Suprapubic skin (tissue), 4 donors: ENCODE measurements at regions not wholly inside any gene's neighbourhood (a gene's known extent, or its start where the extent isn't known, plus 50 kb on each side); places are given as distances from the start of the nearest gene placed in this dataset.

ENCODE experiments used
- DNase-seq, 2 donors: peaks; one replicate each; pipeline ENCODE4 v3.0.0-alpha.2; 2019; ENCODE audit warnings: low spot score in 2 of 2
- H3K27ac ChIP-seq: fragments of 200-600 bp; sonication (generic); one replicate; pipeline ENCODE4 v1.5.1; 2019
- H3K27me3 ChIP-seq: fragments of 200-600 bp; sonication (generic); one replicate; pipeline ENCODE4 v1.5.1; 2019
- H3K36me3 ChIP-seq: fragments of 200-600 bp; sonication (generic); one replicate; pipeline ENCODE4 v1.5.1; 2019
- H3K4me1 ChIP-seq: fragments of 200-600 bp; sonication (generic); one replicate; pipeline ENCODE4 v1.5.1; 2019
- H3K4me3 ChIP-seq: fragments of 200-600 bp; sonication (generic); one replicate; pipeline ENCODE4 v1.5.1; 2019; ENCODE audit warnings: mild to moderate bottlenecking
- H3K9me3 ChIP-seq: fragments of 200-600 bp; sonication (generic); one replicate; pipeline ENCODE4 v1.5.1; 2019
- CTCF ChIP-seq, 2 donors: fragments of 200-600 bp in 1 of 2; fragments of 450-650 bp in 1 of 2; sonication (generic) in 1 of 2; IDR thresholded peaks; one replicate each; pipeline ENCODE4 v1.5.1; 2016 to 2019; ENCODE audit warnings: antibody characterized with exemption in 2 of 2, mild to moderate bottlenecking in 1 of 2, moderate library complexity in 1 of 2
- EP300 ChIP-seq: sonication (generic); formaldehyde crosslinking; IDR thresholded peaks from one replicate; pipeline ENCODE4 v1.6.1; 2017; ENCODE audit warnings: antibody characterized with exemption
- POLR2A ChIP-seq, 2 donors: fragments of 450-650 bp; IDR thresholded peaks; one replicate each; pipeline ENCODE4 v1.6.1; 2017; ENCODE audit warnings: antibody characterized with exemption in 2 of 2, mild to moderate bottlenecking in 2 of 2, moderate library complexity in 2 of 2
- POLR2AphosphoS5 ChIP-seq, 3 donors: sonication (generic); formaldehyde crosslinking; IDR thresholded peaks; one replicate each; pipeline ENCODE4 v1.6.1; 2017; ENCODE audit warnings: antibody characterized with exemption in 3 of 3
- WGBS: methylation state at CpG from one replicate; pipeline ENCODE4 v1.1.5; 2018; 5-methylcytosine and 5-hydroxymethylcytosine counted together

DNA sequence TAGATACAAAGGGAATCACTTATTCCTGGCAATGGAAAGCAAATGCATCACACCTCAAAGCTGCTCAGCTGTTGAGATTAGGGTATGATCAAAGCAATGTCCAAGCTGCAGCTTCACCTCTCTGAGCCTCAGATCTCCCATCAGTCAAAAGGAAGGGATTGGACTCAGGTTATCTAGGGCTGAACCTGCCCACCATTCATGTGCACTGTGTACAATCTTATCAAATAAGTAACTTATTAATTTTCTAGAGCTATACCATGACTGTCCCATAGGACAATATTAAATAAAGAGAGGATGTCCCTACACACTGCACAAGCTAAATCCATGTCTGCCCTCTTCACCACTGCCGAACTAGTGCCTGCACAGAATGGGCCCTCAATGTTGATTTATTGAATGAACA is 127.0 kb downstream of the HSD17B3 start:
- no peak for TF ChIP-seq EP300
- no peak for TF ChIP-seq POLR2AphosphoS5 (IDR thresholded peaks at IDR 0.05)
- TF ChIP-seq POLR2A (IDR thresholded peaks at IDR 0.05): no peak
- no peak for TF ChIP-seq CTCF (IDR thresholded peaks at IDR 0.05)
- Histone ChIP-seq H3K9me3 (no peaks in the 10 kb centered on the region), H3K27ac (no peak overlapping the region), H3K36me3 (no peaks in the 10 kb centered on the region), H3K27me3 (peaks cover 8% of the 10 kb centered on the region), H3K4me1 (peaks cover 25% of the 10 kb centered on the region), H3K4me3 (no peak overlapping the region)
- WGBS: 96% methylated on average over 1 of the region's 1 CpG
- no peak for DNase-seq

- Histone ChIP-seq H3K4me1 (peaks cover 29% of the 10 kb centered on the region), H3K9me3 (no peaks in the 10 kb centered on the region), H3K36me3 (no peaks in the 10 kb centered on the region), H3K27me3 (peaks cover 8% of the 10 kb centered on the region), H3K27ac (no peak overlapping the region), H3K4me3 (no peak overlapping the region)
- 78% methylated on average over 3 of the region's 3 CpGs for WGBS
- TF ChIP-seq CTCF (IDR thresholded peaks at IDR 0.05) (no peak), EP300 (no peak), POLR2AphosphoS5 (IDR thresholded peaks at IDR 0.05) (no peak), POLR2A (IDR thresholded peaks at IDR 0.05) (no peak)
- DNase-seq: no peak
Measured at GRCh38 chr9:96174371-96174770, 127.6 kb downstream of the HSD17B3 start.

- H3K27me3 ChIP-seq: peaks cover 3% of the 10 kb centered on the region
- H3K4me1 ChIP-seq: peaks cover 35% of the 10 kb centered on the region
- 85% methylated on average over 7 of the region's 7 CpGs for WGBS
- DNase-seq: no peak
- H3K36me3 ChIP-seq: no peaks in the 10 kb centered on the region
- H3K4me3 ChIP-seq: no peak overlapping the region
- H3K27ac ChIP-seq: no peak overlapping the region
- no peaks in the 10 kb centered on the region for H3K9me3 ChIP-seq
- TF ChIP-seq EP300: no peak
- no peak for TF ChIP-seq CTCF (IDR thresholded peaks at IDR 0.05)
- no peak for TF ChIP-seq POLR2AphosphoS5 (IDR thresholded peaks at IDR 0.05)
- TF ChIP-seq POLR2A (IDR thresholded peaks at IDR 0.05): no peak
Measured at GRCh38 chr9:96173640-96174039, 128.3 kb downstream of the HSD17B3 start.

GRCh38 chr9:96172797-96173196 is 129.2 kb downstream of the HSD17B3 start:
- WGBS: 63% methylated on average over 5 of the region's 5 CpGs
- no peak overlapping the region for H3K4me3 ChIP-seq
- TF ChIP-seq POLR2AphosphoS5 (IDR thresholded peaks at IDR 0.05): no peak
- TF ChIP-seq CTCF (IDR thresholded peaks at IDR 0.05): no peak
- no peak for TF ChIP-seq EP300
- no peak for TF ChIP-seq POLR2A (IDR thresholded peaks at IDR 0.05)
- DNase-seq: no peak
- no peaks in the 10 kb centered on the region for H3K9me3 ChIP-seq
- H3K4me1 ChIP-seq: peaks cover 35% of the 10 kb centered on the region
- H3K36me3 ChIP-seq: no peaks in the 10 kb centered on the region
- H3K27ac ChIP-seq: no peak overlapping the region
- peaks cover 3% of the 10 kb centered on the region for H3K27me3 ChIP-seq

GRCh38 chr9:96171728-96172127 is 130.2 kb downstream of the HSD17B3 start:
- no peak for DNase-seq
- 73% methylated on average over 6 of the region's 6 CpGs for WGBS

More at GRCh38 chr9:96171728-96172127, 130.2 kb downstream of the HSD17B3 start:
- Histone ChIP-seq H3K27me3 (peaks cover 3% of the 10 kb centered on the region), H3K36me3 (no peaks in the 10 kb centered on the region), H3K4me1 (peaks cover 28% of the 10 kb centered on the region), H3K4me3 (no peak overlapping the region), H3K27ac (peak overlapping the region; percentile 62), H3K9me3 (no peaks in the 10 kb centered on the region)
- TF ChIP-seq POLR2A (IDR thresholded peaks at IDR 0.05): no peak
- TF ChIP-seq EP300: no peak
- no peak for TF ChIP-seq CTCF (IDR thresholded peaks at IDR 0.05)
- TF ChIP-seq POLR2AphosphoS5 (IDR thresholded peaks at IDR 0.05): no peak
